Erythroblast (primary cell): ENCODE measurements at regions not wholly inside any gene's neighbourhood (a gene's known extent, or its start where the extent isn't known, plus 50 kb on each side); places are given as distances from the start of the nearest gene placed in this dataset.

Experiments used
- GATA1 ChIP-seq: IDR thresholded peaks from 2 replicates; pipeline ENCODE4 v1.6.1; 2011; ENCODE audit warnings: low read depth, mild to moderate bottlenecking, control low read depth, low read length, moderate library complexity
- POLR2A ChIP-seq: IDR thresholded peaks from 2 replicates; pipeline ENCODE4 v1.6.1; 2011; ENCODE audit warnings: mild to moderate bottlenecking, low read length

DNA sequence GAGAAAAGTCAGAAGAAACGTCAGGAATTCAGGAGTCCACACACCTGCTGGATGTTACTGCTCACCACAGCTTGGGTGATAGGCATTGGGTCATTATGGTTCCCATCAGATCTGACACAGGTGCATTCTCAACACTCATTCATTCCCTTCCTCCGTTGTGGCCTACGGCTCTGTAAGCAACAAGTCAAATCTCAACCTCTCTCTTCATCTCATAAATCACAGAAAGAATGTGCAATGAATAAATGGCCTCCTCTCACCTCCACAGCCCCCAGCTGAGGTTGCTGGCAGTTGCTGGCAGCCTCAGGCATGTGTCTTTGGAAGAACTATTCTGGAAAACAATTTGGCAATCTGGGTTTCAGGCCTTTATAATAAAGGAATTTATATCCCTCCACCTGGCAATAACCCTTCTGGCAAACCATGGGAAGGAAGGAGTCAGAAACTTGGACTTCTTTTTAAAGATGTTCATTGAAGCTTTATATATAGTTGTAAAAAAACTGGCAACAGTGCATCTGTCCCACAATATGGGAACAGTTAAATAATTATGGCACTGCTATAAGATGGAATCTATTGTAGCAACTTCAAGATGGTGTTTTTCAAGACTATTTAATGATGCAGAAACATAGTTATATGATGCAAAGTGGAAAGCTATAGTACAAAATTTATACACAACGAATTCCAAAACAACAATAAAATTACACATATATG, 175.4 kb downstream of the ANAPC1 start:
- TF ChIP-seq POLR2A: no peak
- TF ChIP-seq GATA1: no peak
